ENCODE measurements at regions not wholly inside any gene's neighbourhood (a gene's known extent, or its start where the extent isn't known, plus 50 kb on each side); places are given as distances from the start of the nearest gene placed in this dataset.

DNA sequence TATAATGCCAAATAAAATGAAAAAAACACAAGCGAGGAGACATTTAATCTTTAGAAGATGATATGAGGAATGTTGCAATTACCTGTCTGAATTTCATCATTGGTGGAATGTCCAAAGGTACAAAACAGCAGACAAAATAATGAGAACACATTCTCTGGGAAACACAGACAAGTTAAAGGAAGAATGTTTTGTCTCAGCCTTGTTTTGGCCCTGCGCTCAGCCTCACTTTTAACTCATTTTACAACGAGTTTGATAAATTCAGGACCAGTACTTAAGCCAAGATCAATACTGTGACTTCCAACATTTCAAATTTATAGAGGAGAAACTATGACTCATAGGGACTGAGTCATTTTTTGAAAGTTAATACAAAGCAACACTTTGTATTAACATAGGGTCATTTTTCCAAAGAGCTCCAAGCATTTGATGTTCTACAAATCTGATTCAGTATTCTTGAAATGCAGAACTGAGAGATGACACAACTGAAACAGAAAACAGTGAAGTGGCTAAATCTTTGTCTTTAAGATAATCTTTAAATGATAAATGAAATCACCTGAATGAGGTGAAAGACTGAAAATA, 833.2 kb upstream of the CHAC2 start:
- TF ChIP-seq TAF1 (IDR thresholded peaks at IDR 0.05; ENCODE audit: borderline replicate concordance, insufficient read depth, low read length) (no peak), SIN3A (IDR thresholded peaks at IDR 0.05; ENCODE audit: borderline replicate concordance, insufficient read depth, low read length) (no peak), POLR2AphosphoS5 (IDR thresholded peaks at IDR 0.05; ENCODE audit: low read depth, low read length) (no peak)
- TF ChIP-seq, protein P1, sequence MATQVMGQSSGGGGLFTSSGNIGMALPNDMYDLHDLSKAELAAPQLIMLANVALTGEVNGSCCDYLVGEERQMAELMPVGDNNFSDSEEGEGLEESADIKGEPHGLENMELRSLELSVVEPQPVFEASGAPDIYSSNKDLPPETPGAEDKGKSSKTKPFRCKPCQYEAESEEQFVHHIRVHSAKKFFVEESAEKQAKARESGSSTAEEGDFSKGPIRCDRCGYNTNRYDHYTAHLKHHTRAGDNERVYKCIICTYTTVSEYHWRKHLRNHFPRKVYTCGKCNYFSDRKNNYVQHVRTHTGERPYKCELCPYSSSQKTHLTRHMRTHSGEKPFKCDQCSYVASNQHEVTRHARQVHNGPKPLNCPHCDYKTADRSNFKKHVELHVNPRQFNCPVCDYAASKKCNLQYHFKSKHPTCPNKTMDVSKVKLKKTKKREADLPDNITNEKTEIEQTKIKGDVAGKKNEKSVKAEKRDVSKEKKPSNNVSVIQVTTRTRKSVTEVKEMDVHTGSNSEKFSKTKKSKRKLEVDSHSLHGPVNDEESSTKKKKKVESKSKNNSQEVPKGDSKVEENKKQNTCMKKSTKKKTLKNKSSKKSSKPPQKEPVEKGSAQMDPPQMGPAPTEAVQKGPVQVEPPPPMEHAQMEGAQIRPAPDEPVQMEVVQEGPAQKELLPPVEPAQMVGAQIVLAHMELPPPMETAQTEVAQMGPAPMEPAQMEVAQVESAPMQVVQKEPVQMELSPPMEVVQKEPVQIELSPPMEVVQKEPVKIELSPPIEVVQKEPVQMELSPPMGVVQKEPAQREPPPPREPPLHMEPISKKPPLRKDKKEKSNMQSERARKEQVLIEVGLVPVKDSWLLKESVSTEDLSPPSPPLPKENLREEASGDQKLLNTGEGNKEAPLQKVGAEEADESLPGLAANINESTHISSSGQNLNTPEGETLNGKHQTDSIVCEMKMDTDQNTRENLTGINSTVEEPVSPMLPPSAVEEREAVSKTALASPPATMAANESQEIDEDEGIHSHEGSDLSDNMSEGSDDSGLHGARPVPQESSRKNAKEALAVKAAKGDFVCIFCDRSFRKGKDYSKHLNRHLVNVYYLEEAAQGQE (IDR thresholded peaks at IDR 0.05; ENCODE audit: insufficient read depth in 1 of 2, low read depth in 2 of 2, low read length in 2 of 2): no peak

All from PFSK-1 (cell line).